Thoracic aorta (tissue), 2 donors: ENCODE measurements at regions not wholly inside any gene's neighbourhood (a gene's known extent, or its start where the extent isn't known, plus 50 kb on each side); places are given as distances from the start of the nearest gene placed in this dataset.

Source experiments
- ATAC-seq: fragments of 150-250 bp; one replicate; pipeline ENCODE4 v1.8.0; 2017; ENCODE audit warnings: low read depth; ENCODE audit not compliant: insufficient number of reproducible peaks, low FRiP score
- DNase-seq: peaks from one replicate; pipeline ENCODE4 v3.0.0-alpha.2; 2020; ENCODE audit warnings: low spot score
- H3K27ac ChIP-seq, 2 donors: fragments of 200-600 bp; sonication (generic); 1 replicate in 1 of 2; 2 replicates in 1 of 2; pipeline ENCODE4 v1.5.1; 2016; ENCODE audit warnings: mild to moderate bottlenecking in 2 of 2, moderate library complexity in 2 of 2
- H3K27me3 ChIP-seq: fragments of 200-600 bp; sonication (generic); replicated peaks from 2 replicates; pipeline ENCODE4 v1.6.0; 2016; ENCODE audit warnings: mild to moderate bottlenecking; ENCODE audit not compliant: insufficient read depth
- H3K36me3 ChIP-seq: fragments of 200-600 bp; sonication (generic); one replicate; pipeline ENCODE4 v1.5.1; 2016
- H3K4me1 ChIP-seq, 2 donors: fragments of 200-600 bp; sonication (generic); 1 replicate in 1 of 2; 2 replicates in 1 of 2; pipeline versions ENCODE4 v1.5.1 to v1.6.0; 2016; ENCODE audit warnings: low read depth in 2 of 2, mild to moderate bottlenecking in 1 of 2; ENCODE audit not compliant: control insufficient read depth in 1 of 2
- H3K4me3 ChIP-seq: fragments of 200-600 bp; sonication (generic); 2 replicates; pipeline ENCODE4 v1.5.1; 2016; ENCODE audit warnings: mild to moderate bottlenecking
- H3K9me3 ChIP-seq: fragments of 200-600 bp; sonication (generic); 2 replicates; pipeline ENCODE4 v1.5.1; 2016
- CTCF ChIP-seq: fragments of 200-600 bp; sonication (generic); IDR thresholded peaks from one replicate; pipeline ENCODE4 v1.5.1; 2019; ENCODE audit warnings: antibody characterized with exemption

DNA sequence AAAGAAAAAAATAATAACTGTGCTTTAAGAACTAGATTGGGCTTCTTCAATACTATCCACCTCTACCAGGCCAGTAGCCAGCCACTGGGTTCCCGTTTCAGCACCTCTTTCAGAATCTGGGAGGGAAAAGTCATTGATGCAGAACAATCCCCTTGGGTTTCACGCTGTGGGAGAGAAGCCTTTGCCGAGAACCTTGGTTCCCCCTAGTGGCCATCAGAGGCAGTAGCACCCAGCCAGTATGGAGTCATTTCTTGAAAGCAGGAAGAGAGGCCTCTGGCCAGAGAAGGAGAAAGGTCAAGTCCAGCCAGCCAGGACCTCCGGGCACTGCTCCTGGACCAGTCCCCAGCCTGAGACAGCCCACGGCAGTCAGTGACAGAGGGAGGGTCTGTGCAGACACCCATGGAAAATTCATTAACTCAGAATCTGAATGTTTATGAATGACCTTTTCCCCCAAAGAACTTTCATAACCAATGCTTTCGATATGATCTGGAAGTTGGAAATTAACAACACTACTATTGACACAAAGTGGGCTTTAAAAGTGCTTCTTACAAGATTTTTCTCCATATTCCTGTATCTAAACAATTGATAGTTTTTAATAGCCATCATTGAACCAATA is 51.2 kb upstream of the CDH5 start:
- TF ChIP-seq CTCF, result peak; percentile 97
- H3K4me1 ChIP-seq, result peaks cover 0 to 3% of the 10 kb centered on the region in 2 donors
- H3K27me3 ChIP-seq, result no peaks in the 10 kb centered on the region
- peak; percentile 25 for DNase-seq
- H3K27ac ChIP-seq, result no peak overlapping the region
- H3K4me3 ChIP-seq, result no peak overlapping the region
- no peak for ATAC-seq
- no peaks in the 10 kb centered on the region for H3K36me3 ChIP-seq
- H3K9me3 ChIP-seq, result no peaks in the 10 kb centered on the region

GRCh38 chr16:66311306-66311705 is 55.2 kb upstream of the CDH5 start:
- no peak for DNase-seq
- no peak for ATAC-seq

GRCh38 chr16:66309215-66309807 is 57.2 kb upstream of the CDH5 start:
- no peaks in the 10 kb centered on the region for H3K4me1 ChIP-seq
- H3K9me3 ChIP-seq, result no peaks in the 10 kb centered on the region
- no peak for DNase-seq
- no peak overlapping the region for H3K27ac ChIP-seq
- H3K4me3 ChIP-seq, result no peak overlapping the region
- no peaks in the 10 kb centered on the region for H3K36me3 ChIP-seq
- ATAC-seq, result no peak
- H3K27me3 ChIP-seq, result no peaks in the 10 kb centered on the region
- TF ChIP-seq CTCF, result no peak

More at GRCh38 chr16:66311306-66311705, 55.2 kb upstream of the CDH5 start:
- peaks cover 0 to 3% of the 10 kb centered on the region in 2 donors for H3K4me1 ChIP-seq
- H3K36me3 ChIP-seq, result no peaks in the 10 kb centered on the region
- no peaks in the 10 kb centered on the region for H3K9me3 ChIP-seq
- no peak overlapping the region for H3K4me3 ChIP-seq
- H3K27ac ChIP-seq, result no peak overlapping the region
- TF ChIP-seq CTCF, result no peak
- H3K27me3 ChIP-seq, result no peaks in the 10 kb centered on the region

DNA sequence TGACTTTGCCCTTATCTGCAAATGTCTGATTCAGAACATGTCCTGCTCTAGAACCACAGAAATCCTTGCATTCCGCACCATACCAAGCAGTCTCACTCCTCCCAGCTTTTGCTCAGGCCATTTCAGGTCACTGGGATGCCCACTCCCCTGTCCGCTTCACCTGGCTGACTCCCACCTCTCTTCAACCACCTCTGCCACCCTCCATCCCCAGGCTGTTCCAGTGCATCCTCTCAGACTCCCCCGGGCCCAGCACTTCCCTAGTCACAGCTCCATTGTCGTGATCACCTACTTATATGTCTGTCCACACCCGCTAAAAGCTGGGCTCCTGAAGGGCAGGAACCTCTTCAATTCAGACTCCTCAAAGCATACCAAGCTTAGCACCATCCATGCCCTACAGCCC is 58.4 kb upstream of the CDH5 start:
- no peaks in the 10 kb centered on the region for H3K27me3 ChIP-seq
- no peak for DNase-seq
- no peak for ATAC-seq
- no peak overlapping the region for H3K4me3 ChIP-seq
- H3K27ac ChIP-seq, result no peak overlapping the region
- no peaks in the 10 kb centered on the region for H3K4me1 ChIP-seq
- H3K36me3 ChIP-seq, result no peaks in the 10 kb centered on the region
- no peak for TF ChIP-seq CTCF
- no peaks in the 10 kb centered on the region for H3K9me3 ChIP-seq

DNA sequence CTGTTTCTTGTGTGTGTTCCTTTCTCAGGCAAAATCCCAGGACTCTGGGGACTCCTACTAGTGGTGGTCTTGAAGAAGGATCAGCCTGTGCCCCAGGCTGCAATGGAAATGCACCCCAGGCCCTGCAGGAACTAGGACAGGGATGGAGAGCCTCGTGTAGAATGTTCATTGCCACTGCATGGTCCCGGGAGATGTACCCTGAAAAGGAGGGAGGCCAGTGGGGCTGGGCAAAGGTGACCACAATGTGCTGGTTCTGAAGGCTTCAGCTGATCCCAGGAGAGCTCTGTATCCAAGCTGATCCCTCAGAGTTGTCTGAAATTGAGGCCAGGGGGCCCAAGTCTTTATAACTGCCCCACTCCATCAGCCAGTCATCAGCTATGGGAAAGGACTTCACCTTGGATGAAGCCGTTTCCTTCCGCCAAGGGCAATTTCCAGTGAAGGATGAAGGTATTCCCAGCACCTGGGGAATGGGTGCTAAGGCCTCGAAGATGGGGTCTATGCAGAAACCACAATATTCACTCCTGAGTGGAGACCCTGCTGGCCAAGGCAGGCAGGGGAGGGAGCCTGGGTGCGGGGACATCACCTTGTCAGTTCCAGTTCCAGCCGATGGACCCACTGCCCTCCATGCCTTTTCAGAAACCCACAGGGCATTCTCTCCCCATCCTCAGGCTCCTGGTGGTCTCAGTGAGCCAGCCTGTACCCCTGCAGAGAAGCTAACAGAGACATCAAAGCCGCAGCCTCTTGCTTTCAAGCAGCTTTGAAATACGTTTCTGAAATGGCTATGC is 59.9 kb upstream of the CDH5 start:
- Histone ChIP-seq H3K27ac (no peak overlapping the region), H3K36me3 (no peaks in the 10 kb centered on the region), H3K27me3 (no peaks in the 10 kb centered on the region), H3K4me3 (no peak overlapping the region), H3K9me3 (no peaks in the 10 kb centered on the region), H3K4me1 (no peaks in the 10 kb centered on the region)
- no peak for TF ChIP-seq CTCF
- DNase-seq (no peak), ATAC-seq (no peak)
